GM12865 (cell line): ENCODE measurements at regions not wholly inside any gene's neighbourhood (a gene's known extent, or its start where the extent isn't known, plus 50 kb on each side); places are given as distances from the start of the nearest gene placed in this dataset.

ENCODE experiments used
- DNase-seq: peaks from one replicate; pipeline ENCODE4 v3.0.0; 2010; ENCODE audit warnings: low read depth
- H3K4me3 ChIP-seq: 2 replicates; pipeline ENCODE4 v1.5.1; 2011; ENCODE audit warnings: mild to moderate bottlenecking, low read depth, low read length, control low read depth
- CTCF ChIP-seq: IDR thresholded peaks from 2 replicates; pipeline ENCODE4 v1.5.1; 2011; ENCODE audit warnings: low read length, control low read depth, low read depth, inconsistent platforms; ENCODE audit not compliant: insufficient read depth; ENCODE audit errors: missing control alignments

GRCh38 chr12:75709503-75709902, 198.1 kb upstream of the KRR1 start:
- no peak for TF ChIP-seq CTCF
- DNase-seq, result no peak
- H3K4me3 ChIP-seq, result no peak overlapping the region

GRCh38 chr12:75708802-75709201, 197.4 kb upstream of the KRR1 start:
- no peak for TF ChIP-seq CTCF
- no peak for DNase-seq
- no peak overlapping the region for H3K4me3 ChIP-seq

- no peak overlapping the region for H3K4me3 ChIP-seq
- no peak for TF ChIP-seq CTCF
- DNase-seq, result no peak
These were observed 196.6 kb upstream of the KRR1 start for GRCh38 chr12:75707983-75708382.

- no peak for DNase-seq
- TF ChIP-seq CTCF, result no peak
These were observed 195.6 kb upstream of the KRR1 start for GRCh38 chr12:75706786-75707605.

GRCh38 chr12:75705749-75706711, 194.6 kb upstream of the KRR1 start:
- no peak overlapping the region for H3K4me3 ChIP-seq
- no peak for TF ChIP-seq CTCF
- DNase-seq, result no peak

More at GRCh38 chr12:75706786-75707605, 195.6 kb upstream of the KRR1 start:
- no peak overlapping the region for H3K4me3 ChIP-seq

GRCh38 chr12:75704664-75705063, 193.3 kb upstream of the KRR1 start:
- no peak for DNase-seq
- TF ChIP-seq CTCF, result no peak
- H3K4me3 ChIP-seq, result no peak overlapping the region
